SK-N-SH treated with all-trans-retinoic acid at 6 μM for 48 hours (cell line): ENCODE measurements at regions not wholly inside any gene's neighbourhood (a gene's known extent, or its start where the extent isn't known, plus 50 kb on each side); places are given as distances from the start of the nearest gene placed in this dataset.

Source experiments
- ATAC-seq: fragments of 200-7000 bp; cut with Tn5 transposase; 3 replicates; pipeline ENCODE4 v1.9.1; 2020; ENCODE audit warnings: mild to moderate bottlenecking, moderate library complexity
- ARNTL ChIP-seq: fragments of 450-650 bp; formaldehyde crosslinking; IDR thresholded peaks from 2 replicates; pipeline ENCODE4 v1.5.0; 2020; ENCODE audit warnings: low read depth, mild to moderate bottlenecking, moderate library complexity, borderline replicate concordance
- BACH2 ChIP-seq: fragments of 250-450 bp; sonication (Bioruptor Pico); IDR thresholded peaks from 2 replicates; pipeline ENCODE4 v1.9.0; 2021; ENCODE audit warnings: mild to moderate bottlenecking, borderline replicate concordance
- CREB5 ChIP-seq: fragments of 250-450 bp; sonication (Bioruptor Pico); IDR thresholded peaks from 2 replicates; pipeline ENCODE4 v1.5.1; 2020; ENCODE audit warnings: low read depth, mild to moderate bottlenecking, moderate library complexity
- CSDC2 ChIP-seq: fragments of 250-450 bp; sonication (Bioruptor Pico); IDR thresholded peaks from 2 replicates; pipeline ENCODE4 v1.5.0; 2020; ENCODE audit warnings: mild to moderate bottlenecking, moderate library complexity
- ESRRG ChIP-seq: fragments of 250-450 bp; sonication (Bioruptor Pico); IDR thresholded peaks from 2 replicates; pipeline ENCODE4 v1.6.1; 2021; ENCODE audit warnings: mild to moderate bottlenecking
- GLIS3 ChIP-seq: fragments of 250-450 bp; sonication (Bioruptor Pico); IDR thresholded peaks from 2 replicates; pipeline ENCODE4 v1.5.0; 2020; ENCODE audit warnings: mild to moderate bottlenecking, moderate library complexity
- ISL1 ChIP-seq: fragments of 250-450 bp; sonication (Bioruptor Pico); IDR thresholded peaks from 2 replicates; pipeline ENCODE4 v2.1.2; 2022; ENCODE audit warnings: mild to moderate bottlenecking, moderate library complexity
- OSR1 ChIP-seq: fragments of 250-450 bp; sonication (Bioruptor Pico); IDR thresholded peaks from 2 replicates; pipeline ENCODE4 v1.8.0; 2022; ENCODE audit warnings: moderate library complexity, mild to moderate bottlenecking, inconsistent platforms
- PPARA ChIP-seq: fragments of 250-450 bp; sonication (Bioruptor Pico); IDR thresholded peaks from 2 replicates; pipeline ENCODE4 v1.5.0; 2020; ENCODE audit warnings: mild to moderate bottlenecking, borderline replicate concordance
- RARB ChIP-seq: fragments of 250-450 bp; sonication (Bioruptor Pico); IDR thresholded peaks from 2 replicates; pipeline ENCODE4 v1.8.0; 2021; ENCODE audit warnings: mild to moderate bottlenecking, moderate library complexity
- TCF4 ChIP-seq: fragments of 250-450 bp; sonication (Bioruptor Pico); IDR thresholded peaks from 2 replicates; pipeline ENCODE4 v1.8.0; 2021; ENCODE audit warnings: mild to moderate bottlenecking, moderate library complexity, borderline replicate concordance
- TOX ChIP-seq: fragments of 250-450 bp; sonication (Bioruptor Pico); IDR thresholded peaks from 2 replicates; pipeline ENCODE4 v1.8.0; 2021; ENCODE audit warnings: mild to moderate bottlenecking, moderate library complexity, borderline replicate concordance
- TSHZ2 ChIP-seq: fragments of 250-450 bp; sonication (Bioruptor Pico); IDR thresholded peaks from 2 replicates; pipeline ENCODE4 v1.5.0; 2020; ENCODE audit warnings: mild to moderate bottlenecking, moderate library complexity
- ZC3H10 ChIP-seq: fragments of 250-450 bp; sonication (Bioruptor Pico); IDR thresholded peaks from 2 replicates; pipeline ENCODE4 v1.5.1; 2021; ENCODE audit warnings: mild to moderate bottlenecking, moderate library complexity
- ZFP3 ChIP-seq: fragments of 250-450 bp; sonication (Bioruptor Pico); IDR thresholded peaks from 2 replicates; pipeline ENCODE4 v1.5.0; 2020; ENCODE audit warnings: mild to moderate bottlenecking, moderate library complexity
- ZFP30 ChIP-seq: fragments of 450-650 bp; formaldehyde crosslinking; IDR thresholded peaks from 2 replicates; pipeline ENCODE4 v1.5.0; 2022; ENCODE audit warnings: mild to moderate bottlenecking, moderate library complexity
- ZNF565 ChIP-seq: fragments of 450-650 bp; formaldehyde crosslinking; conservative IDR thresholded peaks from 2 replicates; pipeline ENCODE4 v1.5.0; 2020; ENCODE audit warnings: low read depth, mild to moderate bottlenecking, moderate library complexity
- ZNF70 ChIP-seq: fragments of 450-650 bp; formaldehyde crosslinking; IDR thresholded peaks from 2 replicates; pipeline ENCODE4 v1.5.0; 2020; ENCODE audit warnings: mild to moderate bottlenecking, moderate library complexity
- ZNF8 ChIP-seq: fragments of 450-650 bp; formaldehyde crosslinking; IDR thresholded peaks from 2 replicates; pipeline ENCODE4 v1.5.0; 2020; ENCODE audit warnings: mild to moderate bottlenecking, moderate library complexity
- TF ChIP-seq, protein P1 (sequence below): fragments of 250-450 bp; sonication (Bioruptor Pico); IDR thresholded peaks from 2 replicates; pipeline ENCODE4 v1.8.0; 2021; ENCODE audit warnings: low read depth, mild to moderate bottlenecking, moderate library complexity, borderline replicate concordance
- TF ChIP-seq, protein P2 (sequence below): fragments of 250-450 bp; sonication (Bioruptor Pico); IDR thresholded peaks from 2 replicates; pipeline ENCODE4 v1.8.0; 2020; ENCODE audit warnings: mild to moderate bottlenecking, moderate library complexity, borderline replicate concordance
- TF ChIP-seq, protein P3 (sequence below): fragments of 250-450 bp; sonication (Bioruptor Pico); IDR thresholded peaks from 2 replicates; pipeline ENCODE4 v1.5.1; 2021; ENCODE audit warnings: mild to moderate bottlenecking, moderate library complexity

DNA sequence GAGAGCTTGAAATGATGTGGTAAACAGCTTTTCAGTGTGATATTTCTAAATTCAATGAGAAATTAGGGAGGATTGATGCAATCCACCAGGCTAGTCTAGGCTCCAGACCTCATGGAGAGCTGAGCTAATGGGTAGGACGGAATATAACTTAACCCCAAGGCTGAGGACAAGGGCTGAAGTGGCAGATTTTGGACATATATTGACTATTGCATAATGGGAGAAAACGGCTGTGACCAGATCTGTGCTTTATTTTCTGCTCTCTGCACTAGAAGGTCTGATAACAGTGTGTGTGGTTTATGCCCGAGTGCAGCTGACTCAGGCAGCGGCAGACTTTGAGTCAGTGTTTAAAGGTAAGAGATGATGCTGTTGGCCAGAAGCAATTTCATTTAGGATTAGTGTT is 70.6 kb downstream of the ACTBL2 start:
- TF ChIP-seq OSR1 (CRISPR knock-in tag): no peak
- TF ChIP-seq TOX (CRISPR knock-in tag): no peak
- TF ChIP-seq, protein P1, sequence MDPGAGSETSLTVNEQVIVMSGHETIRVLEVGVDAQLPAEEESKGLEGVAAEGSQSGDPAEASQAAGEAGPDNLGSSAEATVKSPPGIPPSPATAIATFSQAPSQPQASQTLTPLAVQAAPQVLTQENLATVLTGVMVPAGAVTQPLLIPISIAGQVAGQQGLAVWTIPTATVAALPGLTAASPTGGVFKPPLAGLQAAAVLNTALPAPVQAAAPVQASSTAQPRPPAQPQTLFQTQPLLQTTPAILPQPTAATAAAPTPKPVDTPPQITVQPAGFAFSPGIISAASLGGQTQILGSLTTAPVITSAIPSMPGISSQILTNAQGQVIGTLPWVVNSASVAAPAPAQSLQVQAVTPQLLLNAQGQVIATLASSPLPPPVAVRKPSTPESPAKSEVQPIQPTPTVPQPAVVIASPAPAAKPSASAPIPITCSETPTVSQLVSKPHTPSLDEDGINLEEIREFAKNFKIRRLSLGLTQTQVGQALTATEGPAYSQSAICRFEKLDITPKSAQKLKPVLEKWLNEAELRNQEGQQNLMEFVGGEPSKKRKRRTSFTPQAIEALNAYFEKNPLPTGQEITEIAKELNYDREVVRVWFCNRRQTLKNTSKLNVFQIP: no peak
- TF ChIP-seq TCF4: no peak
- no peak for TF ChIP-seq RARB (CRISPR knock-in tag)
- TF ChIP-seq, protein P2, sequence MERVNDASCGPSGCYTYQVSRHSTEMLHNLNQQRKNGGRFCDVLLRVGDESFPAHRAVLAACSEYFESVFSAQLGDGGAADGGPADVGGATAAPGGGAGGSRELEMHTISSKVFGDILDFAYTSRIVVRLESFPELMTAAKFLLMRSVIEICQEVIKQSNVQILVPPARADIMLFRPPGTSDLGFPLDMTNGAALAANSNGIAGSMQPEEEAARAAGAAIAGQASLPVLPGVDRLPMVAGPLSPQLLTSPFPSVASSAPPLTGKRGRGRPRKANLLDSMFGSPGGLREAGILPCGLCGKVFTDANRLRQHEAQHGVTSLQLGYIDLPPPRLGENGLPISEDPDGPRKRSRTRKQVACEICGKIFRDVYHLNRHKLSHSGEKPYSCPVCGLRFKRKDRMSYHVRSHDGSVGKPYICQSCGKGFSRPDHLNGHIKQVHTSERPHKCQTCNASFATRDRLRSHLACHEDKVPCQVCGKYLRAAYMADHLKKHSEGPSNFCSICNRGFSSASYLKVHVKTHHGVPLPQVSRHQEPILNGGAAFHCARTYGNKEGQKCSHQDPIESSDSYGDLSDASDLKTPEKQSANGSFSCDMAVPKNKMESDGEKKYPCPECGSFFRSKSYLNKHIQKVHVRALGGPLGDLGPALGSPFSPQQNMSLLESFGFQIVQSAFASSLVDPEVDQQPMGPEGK (CRISPR knock-in tag): no peak
- no peak for TF ChIP-seq ZFP30 (CRISPR knock-in tag)
- no peak for TF ChIP-seq ARNTL
- TF ChIP-seq ISL1: no peak
- no peak for TF ChIP-seq BACH2
- no peak for TF ChIP-seq CREB5 (CRISPR knock-in tag)
- no peak for TF ChIP-seq ZC3H10 (CRISPR knock-in tag)
- TF ChIP-seq PPARA (CRISPR knock-in tag): no peak
- no peak for TF ChIP-seq ESRRG (CRISPR knock-in tag)
- TF ChIP-seq ZNF565 (CRISPR knock-in tag): no peak
- no peak for TF ChIP-seq CSDC2 (CRISPR knock-in tag)
- no peak for TF ChIP-seq TSHZ2 (CRISPR knock-in tag)
- TF ChIP-seq, protein P3, sequence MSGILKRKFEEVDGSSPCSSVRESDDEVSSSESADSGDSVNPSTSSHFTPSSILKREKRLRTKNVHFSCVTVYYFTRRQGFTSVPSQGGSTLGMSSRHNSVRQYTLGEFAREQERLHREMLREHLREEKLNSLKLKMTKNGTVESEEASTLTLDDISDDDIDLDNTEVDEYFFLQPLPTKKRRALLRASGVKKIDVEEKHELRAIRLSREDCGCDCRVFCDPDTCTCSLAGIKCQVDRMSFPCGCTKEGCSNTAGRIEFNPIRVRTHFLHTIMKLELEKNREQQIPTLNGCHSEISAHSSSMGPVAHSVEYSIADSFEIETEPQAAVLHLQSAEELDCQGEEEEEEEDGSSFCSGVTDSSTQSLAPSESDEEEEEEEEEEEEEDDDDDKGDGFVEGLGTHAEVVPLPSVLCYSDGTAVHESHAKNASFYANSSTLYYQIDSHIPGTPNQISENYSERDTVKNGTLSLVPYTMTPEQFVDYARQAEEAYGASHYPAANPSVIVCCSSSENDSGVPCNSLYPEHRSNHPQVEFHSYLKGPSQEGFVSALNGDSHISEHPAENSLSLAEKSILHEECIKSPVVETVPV (CRISPR knock-in tag): no peak
- no peak for TF ChIP-seq ZNF70 (CRISPR knock-in tag)

DNA sequence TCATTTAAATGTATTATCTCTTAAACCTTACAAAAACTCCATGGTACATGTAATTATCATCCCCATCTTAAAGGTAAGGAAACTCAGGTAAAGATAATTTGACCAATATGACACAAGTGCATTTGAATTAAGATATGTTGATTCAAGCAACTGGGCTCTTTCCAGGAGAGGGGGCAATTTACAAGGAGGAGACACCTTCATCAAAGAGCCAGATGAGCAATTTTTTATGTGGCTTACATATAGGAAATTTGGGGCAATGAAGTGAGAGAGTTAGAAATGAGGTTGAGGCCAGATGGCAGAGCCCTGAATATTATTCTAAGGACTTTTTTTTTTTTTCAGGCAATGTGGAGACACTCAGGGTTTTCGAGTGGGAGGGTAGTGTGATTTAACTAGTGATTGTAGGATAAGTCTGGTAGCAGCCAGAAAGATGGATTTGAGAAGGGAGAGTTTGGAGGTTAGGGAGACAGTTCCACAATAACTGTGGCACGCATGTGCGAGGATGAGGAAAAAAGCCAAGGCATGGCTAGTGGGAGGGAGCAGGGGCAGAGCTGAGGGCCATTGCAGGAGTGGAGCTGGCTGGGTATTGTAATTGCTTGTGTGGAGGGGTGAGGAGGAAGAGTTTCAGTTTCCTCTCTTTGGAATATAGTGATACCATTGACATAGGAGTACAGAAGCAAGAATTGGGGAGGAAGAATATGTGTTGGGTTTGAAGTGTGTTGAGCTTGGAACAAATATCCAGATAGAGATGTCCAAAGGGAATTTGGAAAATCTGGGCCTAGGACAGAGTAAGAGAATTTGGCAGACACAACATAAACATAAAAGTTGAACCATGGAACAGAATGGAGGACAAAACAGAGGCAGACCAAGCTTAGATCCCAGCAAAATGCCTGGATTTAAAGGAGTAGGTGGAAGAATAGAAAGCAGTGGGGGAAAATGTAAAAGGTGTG is 72.0 kb downstream of the ACTBL2 start:
- no peak for ATAC-seq
- TF ChIP-seq, protein P3 (CRISPR knock-in tag): no peak
- TF ChIP-seq CSDC2 (CRISPR knock-in tag) (no peak), ZNF8 (CRISPR knock-in tag) (no peak), ZC3H10 (CRISPR knock-in tag) (no peak), ARNTL (no peak), ESRRG (CRISPR knock-in tag) (no peak), OSR1 (CRISPR knock-in tag) (no peak), RARB (CRISPR knock-in tag) (no peak), TCF4 (no peak), CREB5 (CRISPR knock-in tag) (no peak), GLIS3 (no peak), ZFP3 (no peak)
- TF ChIP-seq, protein P2 (CRISPR knock-in tag): no peak
- TF ChIP-seq, protein P1: no peak

More for the DNA sequence above, 70.6 kb downstream of the ACTBL2 start:
- ATAC-seq: peak; percentile 44; the same call in 2 of the 3 replicates
